Adrenal gland (tissue), 5 donors: ENCODE measurements at regions not wholly inside any gene's neighbourhood (a gene's known extent, or its start where the extent isn't known, plus 50 kb on each side); places are given as distances from the start of the nearest gene placed in this dataset.

ENCODE experiments used
- POLR2A ChIP-seq, 2 donors: fragments of 450-650 bp; IDR thresholded peaks; one replicate each; pipeline ENCODE4 v1.6.1; 2017; ENCODE audit warnings: antibody characterized with exemption in 2 of 2, mild to moderate bottlenecking in 2 of 2, moderate library complexity in 1 of 2
- TF ChIP-seq, protein P1 (sequence below), 6 experiments: fragments of 450-650 bp in 4 of 6; fragments of 200-600 bp in 2 of 6; sonication (generic) in 1 of 6; IDR thresholded peaks; 1 replicate in 5 of 6; 2 replicates in 1 of 6; pipeline versions ENCODE4 v1.5.1 to v1.8.0; 2016 to 2021; ENCODE audit warnings: antibody characterized with exemption in 6 of 6, mild to moderate bottlenecking in 2 of 6, moderate library complexity in 1 of 6
- donor health status: DM: no; HTN: no; CAD: no.

DNA sequence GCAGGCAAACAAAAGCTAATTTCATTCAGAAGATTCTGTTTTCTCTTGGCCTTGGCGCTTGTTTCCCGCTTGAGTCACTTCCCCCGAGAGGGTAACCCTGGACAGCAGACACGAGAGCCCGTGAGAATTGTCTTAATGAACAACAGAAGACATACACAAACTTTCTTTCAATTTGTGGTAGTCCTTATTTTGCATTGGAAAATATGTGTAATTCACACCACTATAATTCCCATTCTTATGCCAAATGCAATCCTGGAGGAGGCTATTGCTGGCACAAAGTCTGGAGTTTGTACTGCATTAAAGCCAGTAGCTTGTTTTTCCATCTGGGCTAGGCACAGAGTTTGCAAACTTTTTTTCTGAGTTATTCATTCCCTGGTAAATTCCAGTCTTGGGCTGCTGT, 109.8 kb upstream of the IVNS1ABP start:
- TF ChIP-seq POLR2A (IDR thresholded peaks at IDR 0.05), result no peak
- TF ChIP-seq, protein P1, sequence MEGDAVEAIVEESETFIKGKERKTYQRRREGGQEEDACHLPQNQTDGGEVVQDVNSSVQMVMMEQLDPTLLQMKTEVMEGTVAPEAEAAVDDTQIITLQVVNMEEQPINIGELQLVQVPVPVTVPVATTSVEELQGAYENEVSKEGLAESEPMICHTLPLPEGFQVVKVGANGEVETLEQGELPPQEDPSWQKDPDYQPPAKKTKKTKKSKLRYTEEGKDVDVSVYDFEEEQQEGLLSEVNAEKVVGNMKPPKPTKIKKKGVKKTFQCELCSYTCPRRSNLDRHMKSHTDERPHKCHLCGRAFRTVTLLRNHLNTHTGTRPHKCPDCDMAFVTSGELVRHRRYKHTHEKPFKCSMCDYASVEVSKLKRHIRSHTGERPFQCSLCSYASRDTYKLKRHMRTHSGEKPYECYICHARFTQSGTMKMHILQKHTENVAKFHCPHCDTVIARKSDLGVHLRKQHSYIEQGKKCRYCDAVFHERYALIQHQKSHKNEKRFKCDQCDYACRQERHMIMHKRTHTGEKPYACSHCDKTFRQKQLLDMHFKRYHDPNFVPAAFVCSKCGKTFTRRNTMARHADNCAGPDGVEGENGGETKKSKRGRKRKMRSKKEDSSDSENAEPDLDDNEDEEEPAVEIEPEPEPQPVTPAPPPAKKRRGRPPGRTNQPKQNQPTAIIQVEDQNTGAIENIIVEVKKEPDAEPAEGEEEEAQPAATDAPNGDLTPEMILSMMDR (IDR thresholded peaks at IDR 0.05), result no peak
